ENCODE measurements at regions not wholly inside any gene's neighbourhood (a gene's known extent, or its start where the extent isn't known, plus 50 kb on each side); places are given as distances from the start of the nearest gene placed in this dataset.

GRCh38 chr1:115217150-115218033 lies 120.7 kb downstream of the NGF start:
- no peak overlapping the region for H3K4me3 Mint-ChIP-seq

More at GRCh38 chr1:115217150-115218033, 120.7 kb downstream of the NGF start:
- Histone ChIP-seq H3K4me2 (ENCODE audit: insufficient read depth, insufficient read length, low read length) (no peak overlapping the region), H2BK120ac (ENCODE audit: low read depth, low read length, poor library complexity, severe bottlenecking) (no peak overlapping the region), H3K23me2 (ENCODE audit: insufficient read length, low read depth, low read length, poor library complexity, severe bottlenecking) (no peaks in the 10 kb centered on the region), H3K27ac (ENCODE audit: insufficient read length, low read depth, low read length) (no peak overlapping the region), H3K18ac (ENCODE audit: insufficient read length, low read depth, low read length) (no peak overlapping the region), H3K79me2 (ENCODE audit: insufficient read depth, low read length) (no peaks in the 10 kb centered on the region), H2BK15ac (ENCODE audit: low read depth, low read length) (no peak overlapping the region), H3K14ac (ENCODE audit: insufficient read depth, low read length) (no peak overlapping the region), H3K9ac (ENCODE audit: extremely low read depth, insufficient read length, low read length) (no peak overlapping the region), H2AK5ac (ENCODE audit: insufficient read length, low read length) (no peak overlapping the region), H4K20me1 (ENCODE audit: control insufficient read depth, insufficient read depth, insufficient read length) (no peaks in the 10 kb centered on the region), H3K9me3 (ENCODE audit: control insufficient read depth, low read depth, low read length) (no peaks in the 10 kb centered on the region), H4K5ac (ENCODE audit: insufficient read length, low read depth, low read length) (no peak overlapping the region), H2BK20ac (ENCODE audit: low read depth, low read length, poor library complexity, severe bottlenecking) (no peak overlapping the region), H4K91ac (ENCODE audit: insufficient read length, low read depth, low read length) (no peak overlapping the region), H2BK12ac (ENCODE audit: insufficient read length, low read depth, low read length) (no peak overlapping the region), H3T11ph (ENCODE audit: low read length) (no peak overlapping the region), H3K23ac (ENCODE audit: insufficient read length, low read depth, low read length) (no peak overlapping the region), H3K4me1 (ENCODE audit: insufficient read depth, low read length) (peaks cover 10% of the 10 kb centered on the region; the same call in 1 of the 2 replicates), H3K27me3 (ENCODE audit: insufficient read depth, low read length) (no peaks in the 10 kb centered on the region), H2AFZ (ENCODE audit: low read length) (no peak overlapping the region), H3K79me1 (ENCODE audit: insufficient read depth, low read depth, low read length, poor library complexity, severe bottlenecking) (no peaks in the 10 kb centered on the region), H3K56ac (ENCODE audit: insufficient read length, low read depth, low read length) (no peak overlapping the region), H2BK5ac (ENCODE audit: insufficient read length, low read length) (no peak overlapping the region), H3K4ac (ENCODE audit: low read depth, low read length) (no peak overlapping the region), H4K8ac (replicated peaks; ENCODE audit: insufficient read length, low read depth, low read length) (no peak overlapping the region)
- H3K27me3 Mint-ChIP-seq (ENCODE audit: low read depth): no peaks in the 10 kb centered on the region
- no peaks in the 10 kb centered on the region for H3K36me3 Mint-ChIP-seq (ENCODE audit: insufficient read depth in 1 of 3, low read depth in 3 of 3)
- no CpG with 5 or more reads among the region's 11 CpGs for WGBS (ENCODE audit: extremely low coverage, insufficient read length, low lambda C conversion rate)
- H3K9me3 Mint-ChIP-seq: no peaks in the 10 kb centered on the region
- DNase-seq: no peak
- no peak for TF ChIP-seq CTCF (conservative IDR thresholded peaks at IDR 0.05)
- H3K4me1 Mint-ChIP-seq: peaks cover 24 to 29% of the 10 kb centered on the region in 2 experiments
- H3K27ac Mint-ChIP-seq: peak overlapping the region in 1 of 3 experiments; percentile 8; a peak in 1 of 7 replicates
